HG03520 (cell line): ENCODE measurements at regions not wholly inside any gene's neighbourhood (a gene's known extent, or its start where the extent isn't known, plus 50 kb on each side); places are given as distances from the start of the nearest gene placed in this dataset.
"Not testable (repeated sequence)": the region's sequence is repeated elsewhere in the genome, so short reads cannot be mapped to it uniquely, and the experiment has no call there.

Experiments used
- ATAC-seq: cut with Tn5 transposase; IDR thresholded peaks from one replicate; pipeline ENCODE4 v1.9.1; 2021; ENCODE audit warnings: mild to moderate bottlenecking, moderate library complexity; ENCODE audit not compliant: unreplicated experiment

GRCh38 chr13:53101883-53102282 is 73.3 kb downstream of the OLFM4 start:
- no peak for ATAC-seq

- no peak for ATAC-seq
Measured at GRCh38 chr13:53104136-53104535, 75.5 kb downstream of the OLFM4 start.

GRCh38 chr13:53105477-53105876 is 76.9 kb downstream of the OLFM4 start:
- no peak for ATAC-seq

GRCh38 chr13:53105890-53106289 is 77.3 kb downstream of the OLFM4 start:
- ATAC-seq: no peak

GRCh38 chr13:53110181-53110580 is 81.6 kb downstream of the OLFM4 start:
- no peak for ATAC-seq

- ATAC-seq: no peak
Measured at GRCh38 chr13:53110614-53111013, 82.0 kb downstream of the OLFM4 start.

GRCh38 chr13:53112522-53112921 is 83.9 kb downstream of the OLFM4 start:
- ATAC-seq: no peak

GRCh38 chr13:53117048-53117447 is 88.4 kb downstream of the OLFM4 start:
- not testable (repeated sequence) for ATAC-seq

- no peak for ATAC-seq
Measured at GRCh38 chr13:53121131-53121773, 92.6 kb downstream of the OLFM4 start.

- ATAC-seq: no peak
Measured at GRCh38 chr13:53121919-53122318, 93.3 kb downstream of the OLFM4 start.

GRCh38 chr13:53123536-53123935 is 94.9 kb downstream of the OLFM4 start:
- ATAC-seq: no peak

- no peak for ATAC-seq
Measured at GRCh38 chr13:53124623-53125022, 96.0 kb downstream of the OLFM4 start.

GRCh38 chr13:53126841-53127245 is 98.2 kb downstream of the OLFM4 start:
- ATAC-seq: no peak

- no peak for ATAC-seq
Measured at GRCh38 chr13:53127373-53127772, 98.8 kb downstream of the OLFM4 start.

- no peak for ATAC-seq
Measured at GRCh38 chr13:53129864-53130393, 101.3 kb downstream of the OLFM4 start.

- no peak for ATAC-seq
Measured at GRCh38 chr13:53131361-53131760, 102.7 kb downstream of the OLFM4 start.

- no peak for ATAC-seq
Measured at GRCh38 chr13:53135301-53135700, 106.7 kb downstream of the OLFM4 start.

GRCh38 chr13:53136554-53137215 is 108.1 kb downstream of the OLFM4 start:
- no peak for ATAC-seq

- no peak for ATAC-seq
Measured at GRCh38 chr13:53137779-53138178, 109.2 kb downstream of the OLFM4 start.

- ATAC-seq: no peak
Measured at GRCh38 chr13:53138376-53139036, 109.9 kb downstream of the OLFM4 start.

GRCh38 chr13:53141336-53141735 is 112.7 kb downstream of the OLFM4 start:
- ATAC-seq: no peak

GRCh38 chr13:53142306-53142705 is 113.7 kb downstream of the OLFM4 start:
- no peak for ATAC-seq
